ENCODE measurements at regions not wholly inside any gene's neighbourhood (a gene's known extent, or its start where the extent isn't known, plus 50 kb on each side); places are given as distances from the start of the nearest gene placed in this dataset.

DNA sequence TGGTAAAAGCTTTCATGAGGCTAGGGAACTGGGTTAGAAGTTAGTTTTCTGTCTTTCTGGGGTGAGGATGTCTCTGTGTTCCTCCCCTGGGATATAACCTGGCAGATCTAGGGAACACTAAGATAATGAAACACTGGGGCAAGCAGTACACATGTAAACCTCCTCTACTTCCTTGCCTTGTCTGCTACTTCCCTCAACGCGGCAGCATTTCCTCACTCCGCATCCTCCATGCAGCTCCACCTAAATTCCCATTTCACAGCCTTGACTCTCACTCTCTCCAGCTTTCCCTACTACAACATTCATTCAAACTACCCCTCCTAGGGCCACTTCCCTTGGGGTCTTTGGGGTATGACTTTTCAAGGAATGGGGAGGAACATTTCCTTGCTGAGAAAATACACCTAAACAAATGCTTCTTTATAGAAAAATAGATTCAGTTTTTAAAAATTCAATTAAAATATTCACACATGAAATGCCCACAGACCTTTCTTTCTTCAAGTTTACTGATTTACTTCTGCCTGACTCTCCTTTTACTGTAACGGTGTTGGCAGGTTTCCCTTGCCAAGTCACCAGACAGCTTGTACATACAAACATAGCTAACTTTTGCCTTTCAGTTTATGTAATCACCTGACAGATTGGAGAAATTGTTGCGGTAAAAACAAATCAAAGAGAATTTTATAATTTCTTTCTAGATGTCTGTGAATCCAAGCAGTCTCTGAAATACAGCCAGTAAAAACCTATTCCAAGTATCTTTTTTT lies 90.1 kb downstream of the TNFSF18 start:
- Histone ChIP-seq H2AK9ac (replicated peaks; ENCODE audit: low read depth, low read length, poor library complexity) (peak overlapping the region; percentile 90), H3K27ac (ENCODE audit: insufficient read depth, low read length) (peak overlapping the region; percentile 78), H3K9ac (ENCODE audit: low read depth, low read length) (peak overlapping the region; percentile 33), H3K4ac (ENCODE audit: low read depth, low read length) (peak overlapping the region; percentile 99), H4K8ac (ENCODE audit: low read depth in 2 of 2, low read length in 2 of 2) (peak overlapping the region; percentile 87 to 96), H3K9me1 (ENCODE audit: insufficient read depth, low read length) (peaks cover 19% of the 10 kb centered on the region), H4K20me1 (ENCODE audit: insufficient read depth, low read length) (no peaks in the 10 kb centered on the region), H3K36me3 (ENCODE audit: control insufficient read depth, insufficient read depth, low read length) (no peaks in the 10 kb centered on the region), H2BK20ac (ENCODE audit: low read depth, low read length) (peak overlapping the region; percentile 100), H3K27me3 (ENCODE audit: control insufficient read depth, insufficient read depth, low read length) (no peaks in the 10 kb centered on the region), H3K4me2 (ENCODE audit: low read depth, low read length) (peak overlapping the region; percentile 28), H2AK5ac (ENCODE audit: low read depth, low read length) (peak overlapping the region; percentile 100), H2AFZ (replicated peaks; ENCODE audit: low read length, poor library complexity) (peak overlapping the region; percentile 83), H4K5ac (ENCODE audit: low read depth, low read length) (peak overlapping the region; percentile 95), H3K79me1 (ENCODE audit: low read depth in 1 of 2, low read length in 2 of 2) (peaks cover 0 to 16% of the 10 kb centered on the region in 2 experiments; a peak in 2 of 4 replicates), H2BK15ac (ENCODE audit: low read depth, low read length) (peak overlapping the region; percentile 96), H4K91ac (ENCODE audit: insufficient read depth, low read depth, low read length) (peak overlapping the region; percentile 98), H2BK5ac (ENCODE audit: low read depth, low read length, poor library complexity, severe bottlenecking) (peak overlapping the region; percentile 96), H3K14ac (replicated peaks; ENCODE audit: low read depth, low read length) (peak overlapping the region; percentile 98), H3K9me3 (ENCODE audit: control insufficient read depth, insufficient read depth, low read length) (no peaks in the 10 kb centered on the region), H3K56ac (ENCODE audit: extremely low read depth, insufficient read depth, low read length) (peak overlapping the region; percentile 88), H3K4me3 (ENCODE audit: insufficient read depth, low read depth, low read length) (no peak overlapping the region), H3K4me1 (ENCODE audit: control insufficient read depth, insufficient read depth, low read length) (peaks cover 15% of the 10 kb centered on the region), H3K18ac (ENCODE audit: low read depth, low read length) (peak overlapping the region; percentile 82), H3K23ac (ENCODE audit: low read depth, low read length) (peak overlapping the region; percentile 99), H2BK120ac (ENCODE audit: low read depth, low read length) (peak overlapping the region; percentile 97)
- DNase-seq: peak; percentile 87
- intact Hi-C loops (cut with micrococcal nuclease) (no loop called here), dilution Hi-C loops (cut with HindIII; ENCODE audit: low sequenced_read_pairs, unreplicated experiment) (no loop called here), in situ Hi-C loops (cut with MboI; ENCODE audit: low sequenced_read_pairs) (no loop called here)
- POLR2A ChIA-PET (ENCODE audit: unreplicated experiment): interaction anchor here (0.5 to 1.1 kb wide), 5 partner anchors 31 to 580 kb away, joined by 3 to 4 read pairs (median 3); no protein-coding TSS in a partner anchor
- ATAC-seq (ENCODE audit: low read depth): peak; percentile 52
- CTCF ChIA-PET: interaction anchor here (0.6 to 1.5 kb wide), 3 partner anchors 135 to 244 kb away, joined by 3 to 5 read pairs (median 3); no protein-coding TSS in a partner anchor
- BruUV-seq (replicated peaks): no TSS peak
- TF ChIP-seq MXI1 (IDR thresholded peaks at IDR 0.05; ENCODE audit: borderline replicate concordance, low read depth, low read length): no peak
- TF ChIP-seq BHLHE40 (IDR thresholded peaks at IDR 0.05; ENCODE audit: low read depth, low read length): peak; percentile 74; the same call in 1 of the 2 replicates
- WGBS, 2 experiments (ENCODE audit: extremely low coverage in 2 of 2, insufficient read length in 1 of 2): 100% methylated on average over 1 of the region's 5 CpGs; no CpG with 5 or more reads in 1 of the 2 experiments

All from IMR-90 (cell line).